Mammary epithelial cell (primary cell): ENCODE measurements at regions not wholly inside any gene's neighbourhood (a gene's known extent, or its start where the extent isn't known, plus 50 kb on each side); places are given as distances from the start of the nearest gene placed in this dataset.

ENCODE experiments used
- EZH2 ChIP-seq: IDR thresholded peaks from 2 replicates; pipeline ENCODE4 v1.6.1; 2012; ENCODE audit warnings: low read length, inconsistent platforms, borderline replicate concordance
- TF ChIP-seq, protein P1 (sequence below), 2 donors: IDR thresholded peaks in 1 of 2; conservative IDR thresholded peaks in 1 of 2; 2 replicates each; pipeline ENCODE4 v1.5.1; 2011 to 2012; ENCODE audit warnings: inconsistent platforms in 2 of 2, low read length in 2 of 2, mild to moderate bottlenecking in 2 of 2, control low read depth in 1 of 2, low read depth in 1 of 2; ENCODE audit not compliant: insufficient read depth in 1 of 2; ENCODE audit errors: extremely low read depth in 1 of 2

DNA sequence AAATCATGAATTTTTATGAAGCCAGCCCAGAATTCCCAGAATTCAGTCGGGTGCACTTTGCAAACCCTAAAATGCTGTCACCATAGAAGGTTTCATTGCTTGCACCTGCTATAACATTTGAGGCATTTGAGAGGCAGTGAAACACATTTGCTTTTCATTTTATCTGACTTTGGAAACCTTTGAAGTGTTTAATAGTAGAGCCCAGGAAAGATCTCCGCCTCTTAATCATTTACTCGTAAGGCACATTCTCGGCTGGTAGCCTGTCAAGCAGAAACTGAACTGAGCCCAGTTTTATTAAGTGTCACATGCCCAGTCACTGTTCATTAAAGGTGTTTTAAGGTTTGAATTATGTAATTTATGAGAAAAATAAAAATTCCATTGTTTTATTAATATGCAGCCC, 247.6 kb downstream of the EMX2 start:
- TF ChIP-seq, protein P1, sequence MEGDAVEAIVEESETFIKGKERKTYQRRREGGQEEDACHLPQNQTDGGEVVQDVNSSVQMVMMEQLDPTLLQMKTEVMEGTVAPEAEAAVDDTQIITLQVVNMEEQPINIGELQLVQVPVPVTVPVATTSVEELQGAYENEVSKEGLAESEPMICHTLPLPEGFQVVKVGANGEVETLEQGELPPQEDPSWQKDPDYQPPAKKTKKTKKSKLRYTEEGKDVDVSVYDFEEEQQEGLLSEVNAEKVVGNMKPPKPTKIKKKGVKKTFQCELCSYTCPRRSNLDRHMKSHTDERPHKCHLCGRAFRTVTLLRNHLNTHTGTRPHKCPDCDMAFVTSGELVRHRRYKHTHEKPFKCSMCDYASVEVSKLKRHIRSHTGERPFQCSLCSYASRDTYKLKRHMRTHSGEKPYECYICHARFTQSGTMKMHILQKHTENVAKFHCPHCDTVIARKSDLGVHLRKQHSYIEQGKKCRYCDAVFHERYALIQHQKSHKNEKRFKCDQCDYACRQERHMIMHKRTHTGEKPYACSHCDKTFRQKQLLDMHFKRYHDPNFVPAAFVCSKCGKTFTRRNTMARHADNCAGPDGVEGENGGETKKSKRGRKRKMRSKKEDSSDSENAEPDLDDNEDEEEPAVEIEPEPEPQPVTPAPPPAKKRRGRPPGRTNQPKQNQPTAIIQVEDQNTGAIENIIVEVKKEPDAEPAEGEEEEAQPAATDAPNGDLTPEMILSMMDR (conservative IDR thresholded peaks at IDR 0.05 in 1 of 2, IDR thresholded peaks at IDR 0.05 in 1 of 2; ENCODE audit: extremely low read depth in 1 of 2, insufficient read depth in 1 of 2, low read depth in 1 of 2, low read length in 2 of 2), result no peak
- no peak for TF ChIP-seq EZH2
